CD4-positive, CD25-positive, alpha-beta regulatory T cell (primary cell): ENCODE measurements at regions not wholly inside any gene's neighbourhood (a gene's known extent, or its start where the extent isn't known, plus 50 kb on each side); places are given as distances from the start of the nearest gene placed in this dataset.

Experiments
- ATAC-seq, 2 donors: fragments of 150-1000 bp; cut with Tn5 transposase; one replicate each; pipeline ENCODE4 v1.10.0; 2021; ENCODE audit warnings: low read depth in 2 of 2, moderate number of reproducible peaks in 2 of 2, moderate library complexity in 1 of 2
- DNase-seq, 3 donors: peaks; one replicate each; pipeline versions ENCODE4 v3.0.0 to v3.0.0-alpha.2; 2012 to 2022; ENCODE audit warnings: mixed read lengths in 1 of 3
- H3K27ac ChIP-seq: one replicate; pipeline ENCODE4 v1.7.0; 2013; ENCODE audit warnings: mild to moderate bottlenecking, low read length; ENCODE audit not compliant: insufficient read depth, poor library complexity, severe bottlenecking
- H3K27me3 ChIP-seq: one replicate; pipeline ENCODE4 v1.7.0; 2013; ENCODE audit warnings: low read length; ENCODE audit not compliant: control insufficient read depth, insufficient read depth
- H3K36me3 ChIP-seq: one replicate; pipeline ENCODE4 v1.7.0; 2013; ENCODE audit warnings: mild to moderate bottlenecking, low read length, moderate library complexity; ENCODE audit not compliant: control insufficient read depth, insufficient read depth
- H3K4me1 ChIP-seq: 2 replicates; pipeline ENCODE4 v1.7.0; 2013; ENCODE audit warnings: mild to moderate bottlenecking, low read length; ENCODE audit not compliant: insufficient read depth, control insufficient read depth, poor library complexity, severe bottlenecking
- H3K4me3 ChIP-seq: one replicate; pipeline ENCODE4 v1.7.0; 2013; ENCODE audit warnings: low read depth, mild to moderate bottlenecking, low read length, moderate library complexity
- H3K9me3 ChIP-seq, 2 experiments: 1 replicate in 1 of 2; 2 replicates in 1 of 2; pipeline ENCODE4 v1.7.0; 2013; ENCODE audit warnings: low read length in 2 of 2, mild to moderate bottlenecking in 1 of 2, moderate library complexity in 1 of 2; ENCODE audit not compliant: control insufficient read depth in 2 of 2
- H3K27ac Mint-ChIP-seq, 3 donors: one replicate each; pipeline ENCODE4 v1.8.0; 2020 to 2022; ENCODE audit warnings: mild to moderate bottlenecking in 3 of 3, mixed read lengths in 3 of 3, moderate library complexity in 2 of 3
- H3K27me3 Mint-ChIP-seq: one replicate; pipeline ENCODE4 v1.8.0; 2022; ENCODE audit warnings: mild to moderate bottlenecking, mixed read lengths
- H3K36me3 Mint-ChIP-seq: one replicate; pipeline ENCODE4 v1.8.0; 2020; ENCODE audit warnings: mixed read lengths
- H3K4me1 Mint-ChIP-seq, 4 donors: one replicate each; pipeline ENCODE4 v1.8.0; 2020 to 2022; ENCODE audit warnings: mixed read lengths in 4 of 4, mild to moderate bottlenecking in 1 of 4
- H3K4me3 Mint-ChIP-seq, 4 donors: one replicate each; pipeline ENCODE4 v1.8.0; 2020 to 2022; ENCODE audit warnings: mild to moderate bottlenecking in 4 of 4, mixed read lengths in 4 of 4, moderate library complexity in 3 of 4
- H3K9me3 Mint-ChIP-seq, 7 donors: one replicate each; pipeline ENCODE4 v1.8.0; 2020 to 2022; ENCODE audit warnings: mixed read lengths in 7 of 7, mild to moderate bottlenecking in 3 of 7, moderate library complexity in 2 of 7

- Histone ChIP-seq H3K36me3 (no peaks in the 10 kb centered on the region), H3K9me3 (no peaks in the 10 kb centered on the region), H3K4me1 (no peaks in the 10 kb centered on the region), H3K4me3 (no peak overlapping the region), H3K27ac (no peak overlapping the region), H3K27me3 (no peaks in the 10 kb centered on the region)
- H3K4me3 Mint-ChIP-seq, result no peak overlapping the region
- no peaks in the 10 kb centered on the region for H3K9me3 Mint-ChIP-seq
- no peak overlapping the region for H3K27ac Mint-ChIP-seq
- H3K27me3 Mint-ChIP-seq, result peaks cover 4% of the 10 kb centered on the region
- ATAC-seq (no peak), DNase-seq (no peak)
- no peaks in the 10 kb centered on the region for H3K4me1 Mint-ChIP-seq
- no peaks in the 10 kb centered on the region for H3K36me3 Mint-ChIP-seq
Observed at GRCh38 chr4:112885897-112886296, 163.6 kb upstream of the ANK2 start.

- H3K27ac Mint-ChIP-seq, result no peak overlapping the region
- no peaks in the 10 kb centered on the region for H3K9me3 ChIP-seq
- H3K4me1 Mint-ChIP-seq, result no peaks in the 10 kb centered on the region
- H3K9me3 Mint-ChIP-seq, result no peaks in the 10 kb centered on the region
- no peaks in the 10 kb centered on the region for H3K27me3 ChIP-seq
- DNase-seq (no peak), ATAC-seq (no peak)
- H3K4me3 Mint-ChIP-seq, result no peak overlapping the region
- H3K27ac ChIP-seq, result no peak overlapping the region
- H3K27me3 Mint-ChIP-seq, result peaks cover 4% of the 10 kb centered on the region
- no peaks in the 10 kb centered on the region for H3K4me1 ChIP-seq
- H3K36me3 Mint-ChIP-seq, result no peaks in the 10 kb centered on the region
- H3K4me3 ChIP-seq, result no peak overlapping the region
- no peaks in the 10 kb centered on the region for H3K36me3 ChIP-seq
Observed at GRCh38 chr4:112888622-112889021, 160.8 kb upstream of the ANK2 start.

GRCh38 chr4:112889199-112889598 is 160.3 kb upstream of the ANK2 start:
- Mint-ChIP-seq H3K4me1 (no peaks in the 10 kb centered on the region), H3K4me3 (no peak overlapping the region), H3K27ac (no peak overlapping the region), H3K36me3 (no peaks in the 10 kb centered on the region), H3K9me3 (no peaks in the 10 kb centered on the region), H3K27me3 (peaks cover 4% of the 10 kb centered on the region)
- Histone ChIP-seq H3K4me1 (no peaks in the 10 kb centered on the region), H3K9me3 (no peaks in the 10 kb centered on the region), H3K36me3 (no peaks in the 10 kb centered on the region), H3K27me3 (no peaks in the 10 kb centered on the region), H3K27ac (no peak overlapping the region), H3K4me3 (no peak overlapping the region)
- ATAC-seq (no peak), DNase-seq (no peak)

GRCh38 chr4:112889619-112890527 is 159.6 kb upstream of the ANK2 start:
- Mint-ChIP-seq H3K27me3 (peaks cover 4% of the 10 kb centered on the region), H3K9me3 (no peaks in the 10 kb centered on the region), H3K36me3 (no peaks in the 10 kb centered on the region), H3K27ac (no peak overlapping the region), H3K4me1 (no peaks in the 10 kb centered on the region), H3K4me3 (no peak overlapping the region)
- Histone ChIP-seq H3K27me3 (no peaks in the 10 kb centered on the region), H3K4me3 (no peak overlapping the region), H3K9me3 (no peaks in the 10 kb centered on the region), H3K36me3 (no peaks in the 10 kb centered on the region), H3K27ac (no peak overlapping the region), H3K4me1 (no peaks in the 10 kb centered on the region)
- ATAC-seq (no peak), DNase-seq (no peak)

- Mint-ChIP-seq H3K4me3 (no peak overlapping the region), H3K9me3 (peaks cover 0 to 2% (median 0%) of the 10 kb centered on the region in 7 donors), H3K36me3 (no peaks in the 10 kb centered on the region), H3K27me3 (peaks cover 4% of the 10 kb centered on the region), H3K27ac (no peak overlapping the region), H3K4me1 (no peaks in the 10 kb centered on the region)
- Histone ChIP-seq H3K36me3 (no peaks in the 10 kb centered on the region), H3K27me3 (no peaks in the 10 kb centered on the region), H3K4me3 (no peak overlapping the region), H3K4me1 (no peaks in the 10 kb centered on the region), H3K27ac (no peak overlapping the region), H3K9me3 (no peaks in the 10 kb centered on the region)
- no peak for DNase-seq
- no peak for ATAC-seq
Observed at GRCh38 chr4:112894480-112894879, 155.0 kb upstream of the ANK2 start.

- Mint-ChIP-seq H3K27ac (no peak overlapping the region), H3K36me3 (no peaks in the 10 kb centered on the region), H3K9me3 (peaks cover 0 to 2% (median 0%) of the 10 kb centered on the region in 7 donors), H3K4me1 (no peaks in the 10 kb centered on the region), H3K4me3 (no peak overlapping the region), H3K27me3 (peaks cover 4% of the 10 kb centered on the region)
- H3K36me3 ChIP-seq, result no peaks in the 10 kb centered on the region
- H3K27ac ChIP-seq, result no peak overlapping the region
- no peaks in the 10 kb centered on the region for H3K27me3 ChIP-seq
- ATAC-seq, result no peak
- H3K4me3 ChIP-seq, result no peak overlapping the region
- DNase-seq, result no peak
- H3K4me1 ChIP-seq, result no peaks in the 10 kb centered on the region
- H3K9me3 ChIP-seq, result no peaks in the 10 kb centered on the region
Observed at GRCh38 chr4:112894951-112895350, 154.5 kb upstream of the ANK2 start.

- no peak overlapping the region for H3K4me3 ChIP-seq
- H3K4me3 Mint-ChIP-seq, result no peak overlapping the region
- H3K27me3 Mint-ChIP-seq, result peaks cover 8% of the 10 kb centered on the region
Observed at GRCh38 chr4:112895811-112896608, 153.4 kb upstream of the ANK2 start.

More at GRCh38 chr4:112895811-112896608, 153.4 kb upstream of the ANK2 start:
- Histone ChIP-seq H3K36me3 (no peaks in the 10 kb centered on the region), H3K27me3 (peaks cover 3% of the 10 kb centered on the region), H3K27ac (no peak overlapping the region), H3K9me3 (no peaks in the 10 kb centered on the region), H3K4me1 (no peaks in the 10 kb centered on the region)
- no peak overlapping the region for H3K27ac Mint-ChIP-seq
- DNase-seq (no peak), ATAC-seq (no peak)
- H3K36me3 Mint-ChIP-seq, result no peaks in the 10 kb centered on the region
- H3K9me3 Mint-ChIP-seq, result peaks cover 0 to 2% (median 0%) of the 10 kb centered on the region in 7 donors
- H3K4me1 Mint-ChIP-seq, result no peaks in the 10 kb centered on the region
